ENCODE measurements at regions not wholly inside any gene's neighbourhood (a gene's known extent, or its start where the extent isn't known, plus 50 kb on each side); places are given as distances from the start of the nearest gene placed in this dataset.

DNA sequence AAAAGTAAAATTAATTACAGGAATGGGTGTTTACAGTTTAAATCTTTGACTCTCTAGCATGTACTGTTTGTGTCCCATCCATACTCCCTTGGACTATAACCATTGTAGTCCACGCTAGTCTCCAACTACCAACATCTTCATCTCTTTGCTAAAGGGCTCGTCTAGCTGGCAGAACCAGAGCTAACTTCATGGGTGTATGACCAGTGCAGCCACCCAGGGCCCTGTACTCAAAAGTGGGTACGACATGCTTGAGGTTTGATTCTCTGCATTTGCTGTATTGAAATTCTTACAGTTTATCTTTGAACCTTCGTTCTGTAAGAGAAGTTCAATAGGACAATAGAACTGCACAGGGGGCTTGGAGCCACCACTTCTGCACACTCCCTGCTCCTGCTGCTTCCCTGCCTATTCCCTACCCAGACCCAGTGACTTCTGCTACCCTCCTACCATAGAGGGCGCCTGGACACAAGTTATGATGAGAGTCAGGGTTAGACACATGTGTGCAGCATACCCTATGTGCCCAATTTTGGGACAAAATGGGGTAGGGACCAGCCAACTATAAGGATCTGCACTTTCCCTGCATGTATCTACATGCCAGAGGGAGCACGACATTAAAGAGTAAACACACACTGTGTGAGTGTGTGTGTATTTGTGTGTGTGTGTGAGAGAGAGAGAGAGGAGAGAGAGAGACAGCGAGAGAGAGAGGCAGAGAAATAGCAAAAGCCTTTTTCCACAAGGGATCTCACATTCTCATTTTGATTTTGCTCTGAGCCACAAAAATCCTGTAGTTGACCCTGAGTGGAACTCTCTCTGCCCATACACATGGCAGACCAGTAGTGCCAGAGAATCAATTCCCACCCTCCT, 59.0 kb upstream of the NECTIN3 start:
- Mint-ChIP-seq H3K4me1 (no peaks in the 10 kb centered on the region), H3K27ac (no peak overlapping the region), H3K9me3 (no peaks in the 10 kb centered on the region), H3K4me3 (no peak overlapping the region), H3K27me3 (no peaks in the 10 kb centered on the region), H3K36me3 (ENCODE audit: low read depth) (no peaks in the 10 kb centered on the region)
- intact Hi-C loops (cut with micrococcal nuclease), result no loop called here
- ATAC-seq (ENCODE audit: low read depth) (no peak), DNase-seq (no peak)
- ChIA-PET POLR2A (no interaction called here), CTCF (no interaction called here)
- TF ChIP-seq, protein P1, sequence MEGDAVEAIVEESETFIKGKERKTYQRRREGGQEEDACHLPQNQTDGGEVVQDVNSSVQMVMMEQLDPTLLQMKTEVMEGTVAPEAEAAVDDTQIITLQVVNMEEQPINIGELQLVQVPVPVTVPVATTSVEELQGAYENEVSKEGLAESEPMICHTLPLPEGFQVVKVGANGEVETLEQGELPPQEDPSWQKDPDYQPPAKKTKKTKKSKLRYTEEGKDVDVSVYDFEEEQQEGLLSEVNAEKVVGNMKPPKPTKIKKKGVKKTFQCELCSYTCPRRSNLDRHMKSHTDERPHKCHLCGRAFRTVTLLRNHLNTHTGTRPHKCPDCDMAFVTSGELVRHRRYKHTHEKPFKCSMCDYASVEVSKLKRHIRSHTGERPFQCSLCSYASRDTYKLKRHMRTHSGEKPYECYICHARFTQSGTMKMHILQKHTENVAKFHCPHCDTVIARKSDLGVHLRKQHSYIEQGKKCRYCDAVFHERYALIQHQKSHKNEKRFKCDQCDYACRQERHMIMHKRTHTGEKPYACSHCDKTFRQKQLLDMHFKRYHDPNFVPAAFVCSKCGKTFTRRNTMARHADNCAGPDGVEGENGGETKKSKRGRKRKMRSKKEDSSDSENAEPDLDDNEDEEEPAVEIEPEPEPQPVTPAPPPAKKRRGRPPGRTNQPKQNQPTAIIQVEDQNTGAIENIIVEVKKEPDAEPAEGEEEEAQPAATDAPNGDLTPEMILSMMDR (IDR thresholded peaks at IDR 0.05), result no peak

Measured in activated B cell treated with CpG ODN at 0.5 μM for 24 hours (primary cell).